Mucosa of descending colon (tissue), 3 donors: ENCODE measurements at regions not wholly inside any gene's neighbourhood (a gene's known extent, or its start where the extent isn't known, plus 50 kb on each side); places are given as distances from the start of the nearest gene placed in this dataset.

Experiments used
- ATAC-seq: fragments of 200-7000 bp; cut with Tn5 transposase; one replicate; pipeline ENCODE4 v1.9.1; 2020; ENCODE audit warnings: mild to moderate bottlenecking, moderate library complexity
- DNase-seq, 3 donors: peaks; one replicate each; pipeline ENCODE4 v3.0.0-alpha.2; 2020
- H3K36me3 ChIP-seq: fragments of 200-600 bp; one replicate; pipeline ENCODE4 v1.8.0; 2021; ENCODE audit warnings: low read depth, mild to moderate bottlenecking
- H3K4me1 ChIP-seq: fragments of 200-600 bp; one replicate; pipeline ENCODE4 v1.8.0; 2021; ENCODE audit warnings: low read depth, mild to moderate bottlenecking
- H3K4me3 ChIP-seq: fragments of 200-600 bp; one replicate; pipeline ENCODE4 v1.8.0; 2021; ENCODE audit warnings: mild to moderate bottlenecking
- H3K9me3 ChIP-seq: fragments of 200-600 bp; one replicate; pipeline ENCODE4 v1.8.0; 2021; ENCODE audit warnings: mild to moderate bottlenecking
- CTCF ChIP-seq: fragments of 200-600 bp; IDR thresholded peaks from one replicate; pipeline ENCODE4 v1.8.0; 2022; ENCODE audit warnings: antibody characterized with exemption, mild to moderate bottlenecking
- intact Hi-C, 2 donors: fragments of 100-400 bp; cut with DNase I in 1 of 2; cut with micrococcal nuclease in 1 of 2; formaldehyde crosslinking; loops; one replicate each; pipeline versions ENCODE4 v1.11.0 to v1.11.1; 2022; cut with DNase I, micrococcal nuclease
- donor health status: DM: no; HTN: no; CAD: no; lungs with moderate emphysema.
- donor health status: DM: no; HTN: no; CAD: no.
- donor health status: DM: no; HTN: yes; CAD: no.

- no peak for TF ChIP-seq CTCF
- Histone ChIP-seq H3K4me1 (no peaks in the 10 kb centered on the region), H3K36me3 (no peaks in the 10 kb centered on the region), H3K4me3 (no peak overlapping the region), H3K9me3 (no peaks in the 10 kb centered on the region)
- no peak for ATAC-seq
- DNase-seq = no peak
- intact Hi-C loops = no loop called here
These were observed 78.0 kb upstream of the PJA1 start for GRCh38 chrX:69243276-69243675.

GRCh38 chrX:69238887-69239231, 73.6 kb upstream of the PJA1 start:
- intact Hi-C loops = no loop called here
- Histone ChIP-seq H3K36me3 (no peaks in the 10 kb centered on the region), H3K9me3 (no peaks in the 10 kb centered on the region), H3K4me3 (no peak overlapping the region), H3K4me1 (no peaks in the 10 kb centered on the region)
- ATAC-seq (no peak), DNase-seq (no peak)
- TF ChIP-seq CTCF = no peak

GRCh38 chrX:69238114-69238886, 73.0 kb upstream of the PJA1 start:
- peak; percentile 10 for ATAC-seq
- intact Hi-C loops = no loop called here
- Histone ChIP-seq H3K9me3 (no peaks in the 10 kb centered on the region), H3K4me1 (no peaks in the 10 kb centered on the region), H3K4me3 (no peak overlapping the region), H3K36me3 (no peaks in the 10 kb centered on the region)
- DNase-seq = peak in 1 of 3 donors; percentile 27
- no peak for TF ChIP-seq CTCF

GRCh38 chrX:69237236-69237635, 72.0 kb upstream of the PJA1 start:
- Histone ChIP-seq H3K4me1 (no peaks in the 10 kb centered on the region), H3K9me3 (no peaks in the 10 kb centered on the region), H3K36me3 (no peaks in the 10 kb centered on the region), H3K4me3 (no peak overlapping the region)
- ATAC-seq (no peak), DNase-seq (no peak)
- intact Hi-C loops = no loop called here
- TF ChIP-seq CTCF = no peak

GRCh38 chrX:69236641-69237040, 71.4 kb upstream of the PJA1 start:
- intact Hi-C loops = no loop called here
- DNase-seq = no peak
- no peak for TF ChIP-seq CTCF

GRCh38 chrX:69234624-69235023, 69.4 kb upstream of the PJA1 start:
- Histone ChIP-seq H3K4me1 (no peaks in the 10 kb centered on the region), H3K4me3 (no peak overlapping the region), H3K9me3 (no peaks in the 10 kb centered on the region), H3K36me3 (no peaks in the 10 kb centered on the region)
- intact Hi-C loops = no loop called here
- ATAC-seq (no peak), DNase-seq (no peak)
- no peak for TF ChIP-seq CTCF

More at GRCh38 chrX:69236641-69237040, 71.4 kb upstream of the PJA1 start:
- ATAC-seq = no peak
- no peaks in the 10 kb centered on the region for H3K9me3 ChIP-seq
- H3K36me3 ChIP-seq = no peaks in the 10 kb centered on the region
- H3K4me1 ChIP-seq = no peaks in the 10 kb centered on the region
- no peak overlapping the region for H3K4me3 ChIP-seq
